Right lobe of liver (tissue), 4 donors: ENCODE measurements at regions not wholly inside any gene's neighbourhood (a gene's known extent, or its start where the extent isn't known, plus 50 kb on each side); places are given as distances from the start of the nearest gene placed in this dataset.

Experiments
- POLR2A ChIP-seq: fragments of 450-650 bp; IDR thresholded peaks from one replicate; pipeline ENCODE4 v1.6.1; 2017; ENCODE audit warnings: antibody characterized with exemption, mild to moderate bottlenecking
- TF ChIP-seq, protein P1 (sequence below), 4 donors: fragments of 200-600 bp in 3 of 4; fragments of 450-650 bp in 1 of 4; IDR thresholded peaks; one replicate each; pipeline versions ENCODE4 v1.5.1 to v1.8.0; 2016 to 2022; ENCODE audit warnings: antibody characterized with exemption in 4 of 4, mild to moderate bottlenecking in 2 of 4
- donor health status: DM: no; HTN: no; CAD: no.
- donor health status: DM: no; HTN: no; CAD: no.
- donor health status: DM: no; HTN: yes; CAD: no.

- TF ChIP-seq, protein P1, sequence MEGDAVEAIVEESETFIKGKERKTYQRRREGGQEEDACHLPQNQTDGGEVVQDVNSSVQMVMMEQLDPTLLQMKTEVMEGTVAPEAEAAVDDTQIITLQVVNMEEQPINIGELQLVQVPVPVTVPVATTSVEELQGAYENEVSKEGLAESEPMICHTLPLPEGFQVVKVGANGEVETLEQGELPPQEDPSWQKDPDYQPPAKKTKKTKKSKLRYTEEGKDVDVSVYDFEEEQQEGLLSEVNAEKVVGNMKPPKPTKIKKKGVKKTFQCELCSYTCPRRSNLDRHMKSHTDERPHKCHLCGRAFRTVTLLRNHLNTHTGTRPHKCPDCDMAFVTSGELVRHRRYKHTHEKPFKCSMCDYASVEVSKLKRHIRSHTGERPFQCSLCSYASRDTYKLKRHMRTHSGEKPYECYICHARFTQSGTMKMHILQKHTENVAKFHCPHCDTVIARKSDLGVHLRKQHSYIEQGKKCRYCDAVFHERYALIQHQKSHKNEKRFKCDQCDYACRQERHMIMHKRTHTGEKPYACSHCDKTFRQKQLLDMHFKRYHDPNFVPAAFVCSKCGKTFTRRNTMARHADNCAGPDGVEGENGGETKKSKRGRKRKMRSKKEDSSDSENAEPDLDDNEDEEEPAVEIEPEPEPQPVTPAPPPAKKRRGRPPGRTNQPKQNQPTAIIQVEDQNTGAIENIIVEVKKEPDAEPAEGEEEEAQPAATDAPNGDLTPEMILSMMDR (IDR thresholded peaks at IDR 0.05): no peak
- no peak for TF ChIP-seq POLR2A
Measured at GRCh38 chr2:138113871-138114525, 149.7 kb downstream of the HNMT start.
